Mesendoderm (in vitro differentiated cells): ENCODE measurements at regions not wholly inside any gene's neighbourhood (a gene's known extent, or its start where the extent isn't known, plus 50 kb on each side); places are given as distances from the start of the nearest gene placed in this dataset.

ENCODE experiments used
- DNase-seq: peaks from one replicate; pipeline ENCODE4 v3.0.0; 2013
- H2AK5ac ChIP-seq: 2 replicates; pipeline ENCODE4 v1.6.1; 2013; ENCODE audit warnings: low read length, inconsistent platforms
- H2BK120ac ChIP-seq: 2 replicates; pipeline ENCODE4 v1.6.1; 2013; ENCODE audit warnings: low read depth, mild to moderate bottlenecking, low read length, moderate library complexity, mixed read lengths
- H2BK15ac ChIP-seq: replicated peaks from 2 replicates; pipeline ENCODE4 v1.6.1; 2013; ENCODE audit warnings: low read depth, mild to moderate bottlenecking, moderate library complexity
- H2BK5ac ChIP-seq: 2 replicates; pipeline ENCODE4 v1.6.1; 2013; ENCODE audit warnings: low read length, inconsistent platforms
- H3K18ac ChIP-seq: 2 replicates; pipeline ENCODE4 v1.6.1; 2013; ENCODE audit warnings: mild to moderate bottlenecking, low read length, mixed read lengths
- H3K23ac ChIP-seq: one replicate; pipeline ENCODE4 v1.6.1; 2013; ENCODE audit warnings: low read length
- H3K27ac ChIP-seq: 2 replicates; pipeline ENCODE4 v1.5.1; 2013; ENCODE audit warnings: low read depth, mild to moderate bottlenecking, inconsistent platforms, low read length, moderate library complexity
- H3K27me3 ChIP-seq: 2 replicates; pipeline ENCODE4 v1.6.1; 2013; ENCODE audit warnings: low read length, control low read depth, mild to moderate bottlenecking, inconsistent platforms; ENCODE audit not compliant: insufficient read depth, poor library complexity
- H3K36me3 ChIP-seq: 2 replicates; pipeline ENCODE4 v1.6.1; 2013; ENCODE audit warnings: low read length, inconsistent platforms; ENCODE audit not compliant: control insufficient read depth, insufficient read depth
- H3K4ac ChIP-seq: one replicate; pipeline ENCODE4 v1.6.1; 2013; ENCODE audit warnings: low read depth, mild to moderate bottlenecking, low read length, moderate library complexity
- H3K4me1 ChIP-seq: 2 replicates; pipeline ENCODE4 v1.6.1; 2013; ENCODE audit warnings: low read depth, low read length, inconsistent platforms; ENCODE audit not compliant: control insufficient read depth
- H3K4me2 ChIP-seq: 2 replicates; pipeline ENCODE4 v1.6.1; 2013; ENCODE audit warnings: low read length
- H3K4me3 ChIP-seq: 2 replicates; pipeline ENCODE4 v1.5.1; 2013; ENCODE audit warnings: mild to moderate bottlenecking, low read length
- H3K56ac ChIP-seq: one replicate; pipeline ENCODE4 v1.6.1; 2013; ENCODE audit warnings: low read length
- H3K79me1 ChIP-seq: 2 replicates; pipeline ENCODE4 v1.6.1; 2013; ENCODE audit warnings: low read length, inconsistent platforms
- H3K79me2 ChIP-seq: 2 replicates; pipeline ENCODE4 v1.6.1; 2013; ENCODE audit warnings: mild to moderate bottlenecking, low read length; ENCODE audit not compliant: control insufficient read depth, insufficient read depth
- H3K9ac ChIP-seq: 2 replicates; pipeline ENCODE4 v1.6.1; 2013; ENCODE audit warnings: low read length, inconsistent platforms
- H4K5ac ChIP-seq: one replicate; pipeline ENCODE4 v1.6.1; 2013; ENCODE audit warnings: low read length
- H4K8ac ChIP-seq: one replicate; pipeline ENCODE4 v1.6.1; 2013; ENCODE audit warnings: low read depth, mild to moderate bottlenecking, control low read depth, low read length, moderate library complexity
- WGBS: extraction: QIAGEN DNeasy Blood & Tissue Kit; methylation state at CpG from one replicate; pipeline ENCODE4 v1.1.7; 2013; ENCODE audit warnings: low lambda C conversion rate, missing lambda C conversion rate; ENCODE audit not compliant: insufficient coverage; ENCODE audit errors: extremely low coverage; 5-methylcytosine and 5-hydroxymethylcytosine counted together

GRCh38 chr1:234778221-234779159 lies 168.5 kb upstream of the IRF2BP2 start:
- no peak overlapping the region for H4K5ac ChIP-seq
- H3K79me1 ChIP-seq, result no peaks in the 10 kb centered on the region
- no peak overlapping the region for H3K56ac ChIP-seq
- no peak overlapping the region for H3K4ac ChIP-seq
- no peak overlapping the region for H2BK120ac ChIP-seq
- no CpG with 5 or more reads among the region's 22 CpGs for WGBS
- no peaks in the 10 kb centered on the region for H3K27me3 ChIP-seq
- no peak overlapping the region for H3K4me2 ChIP-seq
- no peak overlapping the region for H3K9ac ChIP-seq
- H3K79me2 ChIP-seq, result no peaks in the 10 kb centered on the region
- H3K36me3 ChIP-seq, result no peaks in the 10 kb centered on the region
- H2BK5ac ChIP-seq, result no peak overlapping the region
- no peak overlapping the region for H2BK15ac ChIP-seq
- H3K4me3 ChIP-seq, result no peak overlapping the region
- no peak overlapping the region for H3K18ac ChIP-seq
- no peak overlapping the region for H4K8ac ChIP-seq
- peak; percentile 84 for DNase-seq
- H3K27ac ChIP-seq, result no peak overlapping the region
- no peak overlapping the region for H3K23ac ChIP-seq
- no peak overlapping the region for H2AK5ac ChIP-seq
- no peaks in the 10 kb centered on the region for H3K4me1 ChIP-seq

GRCh38 chr1:234777856-234778220 lies 167.9 kb upstream of the IRF2BP2 start:
- no peak for DNase-seq
- H3K36me3 ChIP-seq, result no peaks in the 10 kb centered on the region
- no peak overlapping the region for H3K23ac ChIP-seq
- no peak overlapping the region for H2BK5ac ChIP-seq
- H3K79me2 ChIP-seq, result no peaks in the 10 kb centered on the region
- no peak overlapping the region for H3K4me2 ChIP-seq
- no peak overlapping the region for H2AK5ac ChIP-seq
- no peak overlapping the region for H3K27ac ChIP-seq
- H2BK15ac ChIP-seq, result no peak overlapping the region
- no peak overlapping the region for H3K9ac ChIP-seq
- no peak overlapping the region for H4K5ac ChIP-seq
- H3K18ac ChIP-seq, result no peak overlapping the region
- H3K4me1 ChIP-seq, result no peaks in the 10 kb centered on the region
- no peak overlapping the region for H2BK120ac ChIP-seq
- no peak overlapping the region for H3K4ac ChIP-seq
- H3K56ac ChIP-seq, result no peak overlapping the region
- no peaks in the 10 kb centered on the region for H3K27me3 ChIP-seq
- H3K4me3 ChIP-seq, result no peak overlapping the region
- WGBS, result no CpG with 5 or more reads among the region's 1 CpG
- no peaks in the 10 kb centered on the region for H3K79me1 ChIP-seq
- H4K8ac ChIP-seq, result no peak overlapping the region

GRCh38 chr1:234776876-234777855 lies 167.2 kb upstream of the IRF2BP2 start:
- H3K27ac ChIP-seq, result no peak overlapping the region
- H4K8ac ChIP-seq, result no peak overlapping the region
- H3K79me2 ChIP-seq, result no peaks in the 10 kb centered on the region
- no peaks in the 10 kb centered on the region for H3K79me1 ChIP-seq
- H3K4me3 ChIP-seq, result no peak overlapping the region
- WGBS, result no CpG with 5 or more reads among the region's 14 CpGs
- no peak overlapping the region for H2BK120ac ChIP-seq
- no peak overlapping the region for H3K23ac ChIP-seq
- no peak overlapping the region for H2AK5ac ChIP-seq
- no peak overlapping the region for H3K4me2 ChIP-seq
- no peak for DNase-seq
- H4K5ac ChIP-seq, result no peak overlapping the region
- H2BK5ac ChIP-seq, result no peak overlapping the region
- H3K4ac ChIP-seq, result no peak overlapping the region
- H3K36me3 ChIP-seq, result no peaks in the 10 kb centered on the region
- H3K56ac ChIP-seq, result no peak overlapping the region
- H3K27me3 ChIP-seq, result no peaks in the 10 kb centered on the region
- H2BK15ac ChIP-seq, result no peak overlapping the region
- no peak overlapping the region for H3K18ac ChIP-seq
- H3K9ac ChIP-seq, result no peak overlapping the region
- H3K4me1 ChIP-seq, result no peaks in the 10 kb centered on the region

- no CpG with 5 or more reads among the region's 12 CpGs for WGBS
- H3K27me3 ChIP-seq, result no peaks in the 10 kb centered on the region
- H3K79me2 ChIP-seq, result no peaks in the 10 kb centered on the region
- no peak overlapping the region for H3K9ac ChIP-seq
- H3K23ac ChIP-seq, result no peak overlapping the region
- H3K4me2 ChIP-seq, result no peak overlapping the region
- H3K4me3 ChIP-seq, result no peak overlapping the region
- H3K27ac ChIP-seq, result no peak overlapping the region
- H2BK5ac ChIP-seq, result no peak overlapping the region
- no peak overlapping the region for H4K5ac ChIP-seq
- H3K18ac ChIP-seq, result no peak overlapping the region
- H4K8ac ChIP-seq, result no peak overlapping the region
- H3K79me1 ChIP-seq, result no peaks in the 10 kb centered on the region
- no peaks in the 10 kb centered on the region for H3K36me3 ChIP-seq
- no peak overlapping the region for H2BK120ac ChIP-seq
- H3K56ac ChIP-seq, result no peak overlapping the region
- H3K4ac ChIP-seq, result no peak overlapping the region
- DNase-seq, result no peak
- H3K4me1 ChIP-seq, result peaks cover 2% of the 10 kb centered on the region
- H2BK15ac ChIP-seq, result no peak overlapping the region
- no peak overlapping the region for H2AK5ac ChIP-seq
Observed at GRCh38 chr1:234776256-234776875, 166.4 kb upstream of the IRF2BP2 start.

GRCh38 chr1:234775477-234776246 lies 165.7 kb upstream of the IRF2BP2 start:
- no peak overlapping the region for H3K4me3 ChIP-seq
- no peak overlapping the region for H2BK120ac ChIP-seq
- H4K8ac ChIP-seq, result no peak overlapping the region
- no peak overlapping the region for H3K23ac ChIP-seq
- H3K4me2 ChIP-seq, result no peak overlapping the region
- H2AK5ac ChIP-seq, result no peak overlapping the region
- H3K9ac ChIP-seq, result no peak overlapping the region
- no peaks in the 10 kb centered on the region for H3K79me2 ChIP-seq
- DNase-seq, result no peak
- no peaks in the 10 kb centered on the region for H3K27me3 ChIP-seq
- no peaks in the 10 kb centered on the region for H3K36me3 ChIP-seq
- no peak overlapping the region for H3K56ac ChIP-seq
- no peak overlapping the region for H4K5ac ChIP-seq
- H2BK15ac ChIP-seq, result no peak overlapping the region
- H3K4ac ChIP-seq, result no peak overlapping the region
- no peaks in the 10 kb centered on the region for H3K79me1 ChIP-seq
- no CpG with 5 or more reads among the region's 12 CpGs for WGBS
- no peak overlapping the region for H2BK5ac ChIP-seq
- H3K27ac ChIP-seq, result no peak overlapping the region
- H3K4me1 ChIP-seq, result peaks cover 2% of the 10 kb centered on the region
- no peak overlapping the region for H3K18ac ChIP-seq
